GM12878 (cell line): ENCODE measurements at regions not wholly inside any gene's neighbourhood (a gene's known extent, or its start where the extent isn't known, plus 50 kb on each side); places are given as distances from the start of the nearest gene placed in this dataset.

ENCODE experiments used
- ATAC-seq: fragments of 200-7000 bp; cut with Tn5 transposase; 3 replicates; pipeline ENCODE4 v1.9.1; 2020; ENCODE audit warnings: mild to moderate bottlenecking, moderate library complexity
- BruUV-seq: library from RNA; stranded (reverse); fragments of 400-500 nt; replicated peaks from 2 replicates; lab custom pipeline; 2021; lab: Mats Ljungman, UMichigan
- CTCF ChIA-PET: fragments of 300-600 bp; sonication (Branson Sonifier 250); formaldehyde crosslinking; extraction: SDS; loops from one replicate; lab custom pipeline; 2021; ENCODE audit warnings: inconsistent platforms; lab: Yijun Ruan, JAX
- POLR2A ChIA-PET: fragments of 350-600 bp; formaldehyde crosslinking; extraction: SDS; loops from one replicate; lab custom pipeline; 2021; ENCODE audit warnings: inconsistent platforms; lab: Charles Lee
- RAD21 ChIA-PET: fragments of 300-600 bp; sonication (Branson Sonifier 250); formaldehyde crosslinking; loops from one replicate; lab custom pipeline; 2023; ENCODE audit warnings: antibody characterized with exemption; ENCODE audit not compliant: unreplicated experiment; lab: Charles Lee
- SMC1A ChIA-PET: fragments of 300-600 bp; sonication (Branson Sonifier 250); formaldehyde crosslinking; loops from one replicate; lab custom pipeline; 2023; ENCODE audit not compliant: unreplicated experiment, uncharacterized antibody; lab: Charles Lee
- DNase-seq: peaks from one replicate; pipeline ENCODE4 v3.0.0-alpha.2; 2011; ENCODE audit warnings: low read depth, low spot score
- FAIRE-seq: peaks from 3 replicates; lab custom pipeline; 2011; peaks lifted over from hg19 to GRCh38; lab: Jason Lieb, UNC
- H2AFZ ChIP-seq: 2 replicates; pipeline ENCODE4 v1.6.0; 2011; ENCODE audit warnings: low read depth, low read length, control low read depth; ENCODE audit not compliant: control insufficient read depth
- H3K27ac ChIP-seq: 2 replicates; pipeline ENCODE4 v1.5.1; 2011; ENCODE audit warnings: control low read depth; ENCODE audit not compliant: control insufficient read depth, insufficient read depth
- H3K27me3 ChIP-seq, 2 experiments: replicated peaks in 1 of 2; 2 replicates each; pipeline versions ENCODE4 v1.6.0 to v1.6.1; 2011; ENCODE audit warnings: low read length in 1 of 2; ENCODE audit not compliant: control insufficient read depth in 2 of 2, insufficient read depth in 2 of 2
- H3K36me3 ChIP-seq, 2 experiments: 2 replicates each; pipeline ENCODE4 v1.5.1; 2011; ENCODE audit warnings: low read length in 1 of 2; ENCODE audit not compliant: control insufficient read depth in 2 of 2, insufficient read depth in 2 of 2
- H3K4me1 ChIP-seq: 2 replicates; pipeline ENCODE4 v1.6.1; 2011; ENCODE audit warnings: mild to moderate bottlenecking, low read length, moderate library complexity, mixed read lengths; ENCODE audit not compliant: control insufficient read depth, insufficient read depth
- H3K4me2 ChIP-seq: 2 replicates; pipeline ENCODE4 v1.6.0; 2011; ENCODE audit warnings: control low read depth; ENCODE audit not compliant: control insufficient read depth, insufficient read depth
- H3K4me3 ChIP-seq: fragments of 200-600 bp; sonication (generic); 2 replicates; pipeline ENCODE4 v1.5.1; 2016
- H3K79me2 ChIP-seq: 2 replicates; pipeline ENCODE4 v1.6.0; 2011; ENCODE audit warnings: low read length; ENCODE audit not compliant: control insufficient read depth, insufficient read depth
- H3K9ac ChIP-seq: 2 replicates; pipeline ENCODE4 v1.8.0; 2011; ENCODE audit warnings: low read length, control low read depth, mixed read lengths; ENCODE audit not compliant: control insufficient read depth, insufficient read depth
- H3K9me3 ChIP-seq: replicated peaks from 3 replicates; pipeline ENCODE4 v1.5.1; 2011; ENCODE audit warnings: mild to moderate bottlenecking, low read length; ENCODE audit not compliant: control insufficient read depth, insufficient read depth
- H4K20me1 ChIP-seq: 2 replicates; pipeline ENCODE4 v1.6.0; 2011; ENCODE audit not compliant: control insufficient read depth, insufficient read depth
- ATF3 ChIP-seq: IDR thresholded peaks from 2 replicates; pipeline ENCODE4 v1.6.1; 2011; ENCODE audit warnings: low read depth, mild to moderate bottlenecking, low read length, moderate library complexity, borderline replicate concordance; ENCODE audit errors: extremely low read depth
- DPF2 ChIP-seq: fragments of 450-650 bp; IDR thresholded peaks from 2 replicates; pipeline ENCODE4 v1.6.1; 2017; ENCODE audit warnings: mild to moderate bottlenecking
- FOXK2 ChIP-seq: fragments of 450-650 bp; IDR thresholded peaks from 2 replicates; pipeline ENCODE4 v1.6.1; 2017; ENCODE audit warnings: mild to moderate bottlenecking, moderate library complexity
- KDM1A ChIP-seq: fragments of 200-600 bp; sonication (generic); IDR thresholded peaks from 2 replicates; pipeline ENCODE4 v1.6.1; 2016; ENCODE audit warnings: borderline replicate concordance
- LARP7 ChIP-seq: fragments of 450-650 bp; IDR thresholded peaks from 2 replicates; pipeline ENCODE4 v1.6.1; 2017; ENCODE audit warnings: mild to moderate bottlenecking
- MEF2A ChIP-seq: IDR thresholded peaks from 2 replicates; pipeline ENCODE4 v1.6.1; 2011; ENCODE audit warnings: low read depth, mild to moderate bottlenecking, low read length, moderate library complexity; ENCODE audit not compliant: insufficient read depth
- MTA3 ChIP-seq: IDR thresholded peaks from 2 replicates; pipeline ENCODE4 v1.6.1; 2012; ENCODE audit warnings: low read length, inconsistent platforms, borderline replicate concordance
- PML ChIP-seq: IDR thresholded peaks from 2 replicates; pipeline ENCODE4 v1.6.1; 2012; ENCODE audit warnings: low read length, inconsistent platforms
- POLR2A ChIP-seq: IDR thresholded peaks from 2 replicates; pipeline ENCODE4 v1.6.1; 2011; ENCODE audit warnings: low read depth, mild to moderate bottlenecking, low read length
- RAD21 ChIP-seq: IDR thresholded peaks from 2 replicates; pipeline ENCODE4 v1.6.1; 2011; ENCODE audit warnings: mild to moderate bottlenecking, low read depth, low read length, moderate library complexity; ENCODE audit not compliant: insufficient read depth
- SRF ChIP-seq, 2 experiments: IDR thresholded peaks; 2 replicates each; pipeline ENCODE4 v1.6.1; 2011; ENCODE audit warnings: low read depth in 2 of 2, low read length in 2 of 2, mild to moderate bottlenecking in 1 of 2, moderate library complexity in 1 of 2
- ZBTB4 ChIP-seq: fragments of 450-650 bp; formaldehyde crosslinking; IDR thresholded peaks from 2 replicates; pipeline ENCODE4 v1.4.0; 2022; ENCODE audit warnings: mild to moderate bottlenecking, moderate library complexity
- WGBS: methylation state at CpG from one replicate; pipeline ENCODE4 v1.1.6; 2016; ENCODE audit warnings: low lambda C conversion rate; ENCODE audit not compliant: insufficient replicate concordance, insufficient coverage; ENCODE audit errors: missing lambda C conversion rate; 5-methylcytosine and 5-hydroxymethylcytosine counted together
- in situ Hi-C: fragments of 300-500 bp; cut with MboI; formaldehyde crosslinking; loops from 9 replicates; pipeline ENCODE4 v1.14.3; 2018; ENCODE audit warnings: mixed read lengths
- intact Hi-C: fragments of 100-400 bp; cut with micrococcal nuclease; formaldehyde crosslinking; loops from one replicate; pipeline ENCODE4 v1.14.2; 2022; ENCODE audit not compliant: unreplicated experiment
- TF ChIP-seq, protein P1 (sequence below): IDR thresholded peaks from 2 replicates; pipeline ENCODE4 v1.6.1; 2012; ENCODE audit warnings: improper control_type of control experiment, low read depth, low read length; ENCODE audit not compliant: insufficient replicate concordance
- TF ChIP-seq, protein P2 (sequence below): fragments of 150-350 bp; IDR thresholded peaks from 2 replicates; pipeline ENCODE4 v1.6.1; 2016; ENCODE audit warnings: low read depth, low read length

DNA sequence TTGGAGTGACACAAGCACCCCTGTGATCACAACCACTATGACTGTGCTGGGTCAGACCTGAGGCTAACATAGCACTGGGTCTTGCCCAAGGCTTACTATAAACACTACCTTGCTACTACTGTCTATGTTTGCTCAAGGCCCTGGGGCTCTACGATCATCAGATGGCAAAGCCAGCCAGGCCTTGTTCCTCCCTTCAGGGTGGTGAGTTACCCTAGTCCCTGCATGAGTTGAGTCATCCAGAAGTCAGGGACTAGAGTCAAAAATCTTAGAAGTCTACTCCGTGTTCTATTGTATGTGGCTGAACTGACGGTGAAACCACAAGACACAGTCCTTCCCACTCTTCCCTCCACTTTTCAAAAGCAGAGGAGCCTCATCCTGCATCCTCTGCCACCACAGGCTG, 551.2 kb upstream of the FSIP2 start:
- H3K4me2 ChIP-seq = no peak overlapping the region
- 17% methylated on average over 3 of the region's 3 CpGs for WGBS
- SMC1A ChIA-PET = no interaction called here
- H3K9me3 ChIP-seq = no peaks in the 10 kb centered on the region
- in situ Hi-C loops = no loop called here
- CTCF ChIA-PET = interaction anchor here (1.0 kb wide), 1 partner anchor 22 kb away, joined by 3 read pairs; no protein-coding TSS in a partner anchor
- no peak overlapping the region for H2AFZ ChIP-seq
- H3K27ac ChIP-seq = no peak overlapping the region
- BruUV-seq = no TSS peak
- no peak overlapping the region for H3K9ac ChIP-seq
- ATAC-seq (no peak; the same call in 2 of the 3 replicates), FAIRE-seq (no peak), DNase-seq (no peak)
- H4K20me1 ChIP-seq = no peaks in the 10 kb centered on the region
- POLR2A ChIA-PET = no interaction called here
- no peaks in the 10 kb centered on the region for H3K27me3 ChIP-seq
- H3K4me1 ChIP-seq = no peaks in the 10 kb centered on the region
- H3K79me2 ChIP-seq = no peaks in the 10 kb centered on the region
- intact Hi-C loops = no loop called here
- H3K4me3 ChIP-seq = no peak overlapping the region
- H3K36me3 ChIP-seq = no peaks in the 10 kb centered on the region
- RAD21 ChIA-PET = no interaction called here
- TF ChIP-seq LARP7 = no peak
- no peak for TF ChIP-seq PML
- no peak for TF ChIP-seq ATF3
- TF ChIP-seq SRF (IDR thresholded peaks at IDR 0.05; ENCODE audit: low read depth in 2 of 2, low read length in 2 of 2) = no peak
- no peak for TF ChIP-seq DPF2
- no peak for TF ChIP-seq MEF2A
- TF ChIP-seq ZBTB4 = no peak
- TF ChIP-seq POLR2A = no peak
- TF ChIP-seq, protein P1, sequence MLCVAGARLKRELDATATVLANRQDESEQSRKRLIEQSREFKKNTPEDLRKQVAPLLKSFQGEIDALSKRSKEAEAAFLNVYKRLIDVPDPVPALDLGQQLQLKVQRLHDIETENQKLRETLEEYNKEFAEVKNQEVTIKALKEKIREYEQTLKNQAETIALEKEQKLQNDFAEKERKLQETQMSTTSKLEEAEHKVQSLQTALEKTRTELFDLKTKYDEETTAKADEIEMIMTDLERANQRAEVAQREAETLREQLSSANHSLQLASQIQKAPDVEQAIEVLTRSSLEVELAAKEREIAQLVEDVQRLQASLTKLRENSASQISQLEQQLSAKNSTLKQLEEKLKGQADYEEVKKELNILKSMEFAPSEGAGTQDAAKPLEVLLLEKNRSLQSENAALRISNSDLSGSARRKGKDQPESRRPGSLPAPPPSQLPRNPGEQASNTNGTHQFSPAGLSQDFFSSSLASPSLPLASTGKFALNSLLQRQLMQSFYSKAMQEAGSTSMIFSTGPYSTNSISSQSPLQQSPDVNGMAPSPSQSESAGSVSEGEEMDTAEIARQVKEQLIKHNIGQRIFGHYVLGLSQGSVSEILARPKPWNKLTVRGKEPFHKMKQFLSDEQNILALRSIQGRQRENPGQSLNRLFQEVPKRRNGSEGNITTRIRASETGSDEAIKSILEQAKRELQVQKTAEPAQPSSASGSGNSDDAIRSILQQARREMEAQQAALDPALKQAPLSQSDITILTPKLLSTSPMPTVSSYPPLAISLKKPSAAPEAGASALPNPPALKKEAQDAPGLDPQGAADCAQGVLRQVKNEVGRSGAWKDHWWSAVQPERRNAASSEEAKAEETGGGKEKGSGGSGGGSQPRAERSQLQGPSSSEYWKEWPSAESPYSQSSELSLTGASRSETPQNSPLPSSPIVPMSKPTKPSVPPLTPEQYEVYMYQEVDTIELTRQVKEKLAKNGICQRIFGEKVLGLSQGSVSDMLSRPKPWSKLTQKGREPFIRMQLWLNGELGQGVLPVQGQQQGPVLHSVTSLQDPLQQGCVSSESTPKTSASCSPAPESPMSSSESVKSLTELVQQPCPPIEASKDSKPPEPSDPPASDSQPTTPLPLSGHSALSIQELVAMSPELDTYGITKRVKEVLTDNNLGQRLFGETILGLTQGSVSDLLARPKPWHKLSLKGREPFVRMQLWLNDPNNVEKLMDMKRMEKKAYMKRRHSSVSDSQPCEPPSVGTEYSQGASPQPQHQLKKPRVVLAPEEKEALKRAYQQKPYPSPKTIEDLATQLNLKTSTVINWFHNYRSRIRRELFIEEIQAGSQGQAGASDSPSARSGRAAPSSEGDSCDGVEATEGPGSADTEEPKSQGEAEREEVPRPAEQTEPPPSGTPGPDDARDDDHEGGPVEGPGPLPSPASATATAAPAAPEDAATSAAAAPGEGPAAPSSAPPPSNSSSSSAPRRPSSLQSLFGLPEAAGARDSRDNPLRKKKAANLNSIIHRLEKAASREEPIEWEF = no peak
- no peak for TF ChIP-seq FOXK2
- TF ChIP-seq, protein P2, sequence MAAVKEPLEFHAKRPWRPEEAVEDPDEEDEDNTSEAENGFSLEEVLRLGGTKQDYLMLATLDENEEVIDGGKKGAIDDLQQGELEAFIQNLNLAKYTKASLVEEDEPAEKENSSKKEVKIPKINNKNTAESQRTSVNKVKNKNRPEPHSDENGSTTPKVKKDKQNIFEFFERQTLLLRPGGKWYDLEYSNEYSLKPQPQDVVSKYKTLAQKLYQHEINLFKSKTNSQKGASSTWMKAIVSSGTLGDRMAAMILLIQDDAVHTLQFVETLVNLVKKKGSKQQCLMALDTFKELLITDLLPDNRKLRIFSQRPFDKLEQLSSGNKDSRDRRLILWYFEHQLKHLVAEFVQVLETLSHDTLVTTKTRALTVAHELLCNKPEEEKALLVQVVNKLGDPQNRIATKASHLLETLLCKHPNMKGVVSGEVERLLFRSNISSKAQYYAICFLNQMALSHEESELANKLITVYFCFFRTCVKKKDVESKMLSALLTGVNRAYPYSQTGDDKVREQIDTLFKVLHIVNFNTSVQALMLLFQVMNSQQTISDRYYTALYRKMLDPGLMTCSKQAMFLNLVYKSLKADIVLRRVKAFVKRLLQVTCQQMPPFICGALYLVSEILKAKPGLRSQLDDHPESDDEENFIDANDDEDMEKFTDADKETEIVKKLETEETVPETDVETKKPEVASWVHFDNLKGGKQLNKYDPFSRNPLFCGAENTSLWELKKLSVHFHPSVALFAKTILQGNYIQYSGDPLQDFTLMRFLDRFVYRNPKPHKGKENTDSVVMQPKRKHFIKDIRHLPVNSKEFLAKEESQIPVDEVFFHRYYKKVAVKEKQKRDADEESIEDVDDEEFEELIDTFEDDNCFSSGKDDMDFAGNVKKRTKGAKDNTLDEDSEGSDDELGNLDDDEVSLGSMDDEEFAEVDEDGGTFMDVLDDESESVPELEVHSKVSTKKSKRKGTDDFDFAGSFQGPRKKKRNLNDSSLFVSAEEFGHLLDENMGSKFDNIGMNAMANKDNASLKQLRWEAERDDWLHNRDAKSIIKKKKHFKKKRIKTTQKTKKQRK = no peak
- TF ChIP-seq RAD21 = no peak
- TF ChIP-seq KDM1A = no peak
- TF ChIP-seq MTA3 = no peak
